PFSK-1 (cell line): ENCODE measurements at regions not wholly inside any gene's neighbourhood (a gene's known extent, or its start where the extent isn't known, plus 50 kb on each side); places are given as distances from the start of the nearest gene placed in this dataset.

Experiments
- REST ChIP-seq, 2 experiments: IDR thresholded peaks; 2 replicates each; pipeline versions ENCODE4 v1.6.1 to v1.8.0; 2011 to 2012; ENCODE audit warnings: low read depth in 2 of 2, low read length in 2 of 2, control low read depth in 1 of 2, inconsistent platforms in 1 of 2, mild to moderate bottlenecking in 1 of 2, moderate library complexity in 1 of 2; ENCODE audit not compliant: insufficient read depth in 1 of 2
- TAF1 ChIP-seq: IDR thresholded peaks from 2 replicates; pipeline ENCODE4 v1.6.1; 2012; ENCODE audit warnings: low read length, control low read depth, borderline replicate concordance; ENCODE audit not compliant: insufficient read depth

- TF ChIP-seq TAF1 (no peak), REST (IDR thresholded peaks at IDR 0.05; ENCODE audit: insufficient read depth in 1 of 2, low read depth in 2 of 2, low read length in 2 of 2) (no peak)
Measured at GRCh38 chr14:98888927-98889835, 382.8 kb downstream of the BCL11B start.
